Midbrain (tissue), 1 donor: ENCODE measurements at regions not wholly inside any gene's neighbourhood (a gene's known extent, or its start where the extent isn't known, plus 50 kb on each side); places are given as distances from the start of the nearest gene placed in this dataset.
A peak's percentile ranks its signal among the peaks of the same experiment; 100 is the strongest.
"Not testable (repeated sequence)": the region's sequence is repeated elsewhere in the genome, so short reads cannot be mapped to it uniquely, and the experiment has no call there.

Experiments used
- DNase-seq: peaks from one replicate; lab custom pipeline; 2025; lab: John Stamatoyannopoulos, UW

- no peak for DNase-seq
Measured at GRCh38 chr4:164313853-164314252, 440.1 kb upstream of the SMIM31 start.

GRCh38 chr4:164318350-164318749 lies 435.6 kb upstream of the SMIM31 start:
- DNase-seq: no peak

GRCh38 chr4:164319688-164320087 lies 434.2 kb upstream of the SMIM31 start:
- no peak for DNase-seq

GRCh38 chr4:164320847-164321246 lies 433.1 kb upstream of the SMIM31 start:
- no peak for DNase-seq

- DNase-seq: no peak
Measured at GRCh38 chr4:164326056-164326455, 427.9 kb upstream of the SMIM31 start.

- DNase-seq: no peak
Measured at GRCh38 chr4:164337219-164337944, 416.5 kb upstream of the SMIM31 start.

GRCh38 chr4:164343472-164343976 lies 410.4 kb upstream of the SMIM31 start:
- no peak for DNase-seq

GRCh38 chr4:164345756-164346155 lies 408.2 kb upstream of the SMIM31 start:
- no peak for DNase-seq

- DNase-seq: no peak
Measured at GRCh38 chr4:164350061-164350460, 403.9 kb upstream of the SMIM31 start.

GRCh38 chr4:164350716-164351115 lies 403.2 kb upstream of the SMIM31 start:
- not testable (repeated sequence) for DNase-seq

- no peak for DNase-seq
Measured at GRCh38 chr4:164357957-164358356, 396.0 kb upstream of the SMIM31 start.

- DNase-seq: no peak
Measured at GRCh38 chr4:164358400-164358799, 395.5 kb upstream of the SMIM31 start.

- no peak for DNase-seq
Measured at GRCh38 chr4:164359881-164360280, 394.1 kb upstream of the SMIM31 start.

- no peak for DNase-seq
Measured at GRCh38 chr4:164368894-164369293, 385.0 kb upstream of the SMIM31 start.

- no peak for DNase-seq
Measured at GRCh38 chr4:164373021-164373420, 380.9 kb upstream of the SMIM31 start.

- DNase-seq: no peak
Measured at GRCh38 chr4:164377277-164377676, 376.7 kb upstream of the SMIM31 start.

GRCh38 chr4:164378361-164378760 lies 375.6 kb upstream of the SMIM31 start:
- no peak for DNase-seq

- no peak for DNase-seq
Measured at GRCh38 chr4:164379694-164380093, 374.2 kb upstream of the SMIM31 start.

- no peak for DNase-seq
Measured at GRCh38 chr4:164381859-164382258, 372.1 kb upstream of the SMIM31 start.

GRCh38 chr4:164383058-164383357 lies 370.9 kb upstream of the SMIM31 start:
- DNase-seq: no peak

- DNase-seq: peak; percentile 96
Measured at GRCh38 chr4:164383358-164384220, 370.3 kb upstream of the SMIM31 start.

GRCh38 chr4:164384416-164384815 lies 369.5 kb upstream of the SMIM31 start:
- peak; percentile 47 for DNase-seq

GRCh38 chr4:164396439-164396838 lies 357.5 kb upstream of the SMIM31 start:
- DNase-seq: no peak
